HepG2 (cell line): ENCODE measurements at regions not wholly inside any gene's neighbourhood (a gene's known extent, or its start where the extent isn't known, plus 50 kb on each side); places are given as distances from the start of the nearest gene placed in this dataset.
A peak's percentile ranks its signal among the peaks of the same experiment; 100 is the strongest.

Experiments used
- ARNT2 ChIP-seq: sonication (generic); formaldehyde crosslinking; IDR thresholded peaks from 2 replicates; pipeline ENCODE4 v1.8.0; 2022; ENCODE audit warnings: mild to moderate bottlenecking, low read depth, missing genetic modification reagents, moderate library complexity
- DZIP1 ChIP-seq: sonication (generic); formaldehyde crosslinking; IDR thresholded peaks from 2 replicates; pipeline ENCODE4 v1.5.0; 2020; ENCODE audit warnings: mild to moderate bottlenecking, missing genetic modification reagents
- FOXJ3 ChIP-seq: sonication (generic); formaldehyde crosslinking; IDR thresholded peaks from 2 replicates; pipeline ENCODE4 v1.4.0; 2020; ENCODE audit warnings: missing genetic modification reagents, mild to moderate bottlenecking, borderline replicate concordance
- LRRFIP1 ChIP-seq: sonication (generic); formaldehyde crosslinking; conservative IDR thresholded peaks from 2 replicates; pipeline ENCODE4 v1.4.0; 2020; ENCODE audit warnings: missing genetic modification reagents
- MAZ ChIP-seq, 2 experiments: sonication (generic) in 1 of 2; formaldehyde crosslinking in 1 of 2; IDR thresholded peaks; 2 replicates each; pipeline versions ENCODE4 v1.5.0 to v1.6.1; 2012 to 2020; ENCODE audit warnings: low read depth in 2 of 2, mild to moderate bottlenecking in 2 of 2, borderline replicate concordance in 1 of 2, improper control_type of control experiment in 1 of 2, low read length in 1 of 2, missing genetic modification reagents in 1 of 2, moderate library complexity in 1 of 2
- MED13 ChIP-seq: sonication (generic); formaldehyde crosslinking; IDR thresholded peaks from 2 replicates; pipeline ENCODE4 v1.5.0; 2020; ENCODE audit warnings: missing genetic modification reagents
- MYC ChIP-seq: sonication (generic); formaldehyde crosslinking; IDR thresholded peaks from 2 replicates; pipeline ENCODE4 v1.9.0; 2021; ENCODE audit warnings: missing genetic modification reagents, borderline replicate concordance
- MZF1 ChIP-seq: sonication (generic); formaldehyde crosslinking; IDR thresholded peaks from 2 replicates; pipeline ENCODE4 v1.8.1; 2023; ENCODE audit warnings: mild to moderate bottlenecking, missing genetic modification reagents, borderline replicate concordance
- NR2F6 ChIP-seq, 2 experiments: IDR thresholded peaks; 2 replicates each; pipeline ENCODE4 v1.6.1; 2016; ENCODE audit warnings: antibody characterized with exemption in 1 of 2, mild to moderate bottlenecking in 1 of 2
- PTBP1 ChIP-seq: fragments of 200-400 bp; formaldehyde crosslinking; IDR thresholded peaks from 2 replicates; pipeline ENCODE4 v1.6.1; 2018; ENCODE audit warnings: low read length, low read depth; ENCODE audit not compliant: poor library complexity, severe bottlenecking
- RFX1 ChIP-seq: fragments of 450-650 bp; IDR thresholded peaks from 2 replicates; pipeline ENCODE4 v1.6.1; 2017
- RFXAP ChIP-seq: sonication (generic); formaldehyde crosslinking; IDR thresholded peaks from 2 replicates; pipeline ENCODE4 v1.4.0; 2020; ENCODE audit warnings: missing genetic modification reagents, borderline replicate concordance
- SNAI1 ChIP-seq: sonication (generic); formaldehyde crosslinking; IDR thresholded peaks from 2 replicates; pipeline ENCODE4 v1.5.0; 2020; ENCODE audit warnings: mild to moderate bottlenecking, missing genetic modification reagents, borderline replicate concordance
- WIZ ChIP-seq: sonication (generic); formaldehyde crosslinking; IDR thresholded peaks from 2 replicates; pipeline ENCODE4 v1.5.1; 2020; ENCODE audit warnings: mild to moderate bottlenecking, missing genetic modification reagents
- ZFP36L2 ChIP-seq: sonication (generic); formaldehyde crosslinking; IDR thresholded peaks from 2 replicates; pipeline ENCODE4 v1.4.0; 2020; ENCODE audit warnings: missing genetic modification reagents
- ZNF230 ChIP-seq: sonication (generic); formaldehyde crosslinking; IDR thresholded peaks from 2 replicates; pipeline ENCODE4 v1.4.0; 2020; ENCODE audit warnings: mild to moderate bottlenecking, missing genetic modification reagents
- ZNF530 ChIP-seq: sonication (generic); formaldehyde crosslinking; IDR thresholded peaks from 2 replicates; pipeline ENCODE4 v1.5.0; 2020; ENCODE audit warnings: low read depth, mild to moderate bottlenecking, missing genetic modification reagents
- ZNF724P ChIP-seq: sonication (generic); formaldehyde crosslinking; IDR thresholded peaks from 2 replicates; pipeline ENCODE4 v1.8.0; 2022; ENCODE audit warnings: missing genetic modification reagents, borderline replicate concordance
- ZNF772 ChIP-seq: sonication (generic); formaldehyde crosslinking; IDR thresholded peaks from 2 replicates; pipeline ENCODE4 v1.5.0; 2020; ENCODE audit warnings: mild to moderate bottlenecking, missing genetic modification reagents
- TF ChIP-seq, protein P1 (sequence below): sonication (generic); formaldehyde crosslinking; IDR thresholded peaks from 2 replicates; pipeline ENCODE4 v1.5.0; 2020; ENCODE audit warnings: missing genetic modification reagents
- TF ChIP-seq, protein P2 (sequence below): sonication (generic); formaldehyde crosslinking; IDR thresholded peaks from 2 replicates; pipeline ENCODE4 v1.5.1; 2020; ENCODE audit warnings: mild to moderate bottlenecking, moderate library complexity, missing genetic modification reagents
- TF ChIP-seq, protein P3 (sequence below): sonication (generic); formaldehyde crosslinking; IDR thresholded peaks from 2 replicates; pipeline ENCODE4 v1.5.1; 2020; ENCODE audit warnings: mild to moderate bottlenecking, missing genetic modification reagents, borderline replicate concordance

GRCh38 chr10:28769091-28769604 is 91.8 kb downstream of the BAMBI start (continued):
- TF ChIP-seq LRRFIP1 (CRISPR knock-in tag): no peak
- TF ChIP-seq ZFP36L2 (CRISPR knock-in tag): no peak
- no peak for TF ChIP-seq NR2F6 (IDR thresholded peaks at IDR 0.05)
- no peak for TF ChIP-seq NR2F6 (CRISPR knock-in tag; IDR thresholded peaks at IDR 0.05)
- TF ChIP-seq MED13 (CRISPR knock-in tag): no peak
- TF ChIP-seq MAZ (IDR thresholded peaks at IDR 0.05; ENCODE audit: borderline replicate concordance, low read depth, low read length): no peak
- no peak for TF ChIP-seq MAZ (CRISPR knock-in tag; IDR thresholded peaks at IDR 0.05; ENCODE audit: low read depth)
- no peak for TF ChIP-seq ZNF772 (CRISPR knock-in tag)
- TF ChIP-seq, protein P1, sequence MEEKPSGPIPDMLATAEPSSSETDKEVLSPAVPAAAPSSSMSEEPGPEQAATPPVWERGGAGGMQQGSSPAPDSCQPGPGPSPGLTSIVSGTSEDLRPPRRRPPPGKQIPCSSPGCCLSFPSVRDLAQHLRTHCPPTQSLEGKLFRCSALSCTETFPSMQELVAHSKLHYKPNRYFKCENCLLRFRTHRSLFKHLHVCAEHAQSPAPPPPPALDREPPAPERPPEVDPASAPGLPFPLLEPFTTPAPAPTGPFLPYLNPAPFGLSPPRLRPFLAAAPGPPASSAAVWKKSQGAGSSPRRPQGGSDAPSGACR: no peak
- TF ChIP-seq ZNF724P: no peak
- TF ChIP-seq SNAI1: no peak
- no peak for TF ChIP-seq PTBP1
- TF ChIP-seq DZIP1 (CRISPR knock-in tag): no peak
- TF ChIP-seq FOXJ3: peak; percentile 70; the same call in 1 of the 2 replicates
- TF ChIP-seq RFXAP (CRISPR knock-in tag): no peak
- no peak for TF ChIP-seq ZNF230 (CRISPR knock-in tag)
- no peak for TF ChIP-seq MYC
- no peak for TF ChIP-seq ARNT2
- TF ChIP-seq, protein P2, sequence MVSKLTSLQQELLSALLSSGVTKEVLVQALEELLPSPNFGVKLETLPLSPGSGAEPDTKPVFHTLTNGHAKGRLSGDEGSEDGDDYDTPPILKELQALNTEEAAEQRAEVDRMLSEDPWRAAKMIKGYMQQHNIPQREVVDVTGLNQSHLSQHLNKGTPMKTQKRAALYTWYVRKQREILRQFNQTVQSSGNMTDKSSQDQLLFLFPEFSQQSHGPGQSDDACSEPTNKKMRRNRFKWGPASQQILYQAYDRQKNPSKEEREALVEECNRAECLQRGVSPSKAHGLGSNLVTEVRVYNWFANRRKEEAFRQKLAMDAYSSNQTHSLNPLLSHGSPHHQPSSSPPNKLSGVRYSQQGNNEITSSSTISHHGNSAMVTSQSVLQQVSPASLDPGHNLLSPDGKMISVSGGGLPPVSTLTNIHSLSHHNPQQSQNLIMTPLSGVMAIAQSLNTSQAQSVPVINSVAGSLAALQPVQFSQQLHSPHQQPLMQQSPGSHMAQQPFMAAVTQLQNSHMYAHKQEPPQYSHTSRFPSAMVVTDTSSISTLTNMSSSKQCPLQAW: peak; percentile 85; the same call in 1 of the 2 replicates
- TF ChIP-seq, protein P3, sequence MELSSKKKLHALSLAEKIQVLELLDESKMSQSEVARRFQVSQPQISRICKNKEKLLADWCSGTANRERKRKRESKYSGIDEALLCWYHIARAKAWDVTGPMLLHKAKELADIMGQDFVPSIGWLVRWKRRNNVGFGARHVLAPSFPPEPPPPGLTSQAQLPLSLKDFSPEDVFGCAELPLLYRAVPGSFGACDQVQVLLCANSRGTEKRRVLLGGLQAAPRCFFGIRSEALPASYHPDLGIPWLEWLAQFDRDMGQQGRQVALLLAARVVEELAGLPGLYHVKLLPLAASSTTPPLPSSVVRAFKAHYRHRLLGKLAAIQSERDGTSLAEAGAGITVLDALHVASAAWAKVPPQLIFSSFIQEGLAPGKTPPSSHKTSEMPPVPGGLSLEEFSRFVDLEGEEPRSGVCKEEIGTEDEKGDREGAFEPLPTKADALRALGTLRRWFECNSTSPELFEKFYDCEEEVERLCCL (CRISPR knock-in tag): no peak
- TF ChIP-seq ZNF530 (CRISPR knock-in tag): no peak
- no peak for TF ChIP-seq MZF1
- TF ChIP-seq RFX1: no peak
- TF ChIP-seq WIZ (CRISPR knock-in tag): no peak
